ENCODE measurements at regions not wholly inside any gene's neighbourhood (a gene's known extent, or its start where the extent isn't known, plus 50 kb on each side); places are given as distances from the start of the nearest gene placed in this dataset.

DNA sequence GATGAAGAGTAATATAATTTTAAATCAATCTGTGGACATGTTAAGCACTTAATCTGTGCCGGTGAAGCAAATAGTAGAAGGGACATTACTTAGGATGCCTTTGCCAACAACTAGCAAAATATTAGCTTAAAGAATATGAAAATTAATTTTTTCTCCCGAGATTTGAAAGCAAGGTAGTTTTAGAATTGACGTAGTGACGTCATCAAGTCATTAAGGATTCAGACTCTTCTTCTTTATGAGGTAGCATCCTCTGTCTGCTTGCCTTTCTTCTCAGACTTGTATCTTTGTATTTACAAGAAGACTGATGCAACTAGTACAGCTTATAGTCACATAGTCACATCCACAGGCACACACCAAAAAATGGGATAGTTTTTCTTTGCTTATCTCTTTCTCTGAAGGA, 374.4 kb downstream of the MMUT start:
- TF ChIP-seq, protein P1, sequence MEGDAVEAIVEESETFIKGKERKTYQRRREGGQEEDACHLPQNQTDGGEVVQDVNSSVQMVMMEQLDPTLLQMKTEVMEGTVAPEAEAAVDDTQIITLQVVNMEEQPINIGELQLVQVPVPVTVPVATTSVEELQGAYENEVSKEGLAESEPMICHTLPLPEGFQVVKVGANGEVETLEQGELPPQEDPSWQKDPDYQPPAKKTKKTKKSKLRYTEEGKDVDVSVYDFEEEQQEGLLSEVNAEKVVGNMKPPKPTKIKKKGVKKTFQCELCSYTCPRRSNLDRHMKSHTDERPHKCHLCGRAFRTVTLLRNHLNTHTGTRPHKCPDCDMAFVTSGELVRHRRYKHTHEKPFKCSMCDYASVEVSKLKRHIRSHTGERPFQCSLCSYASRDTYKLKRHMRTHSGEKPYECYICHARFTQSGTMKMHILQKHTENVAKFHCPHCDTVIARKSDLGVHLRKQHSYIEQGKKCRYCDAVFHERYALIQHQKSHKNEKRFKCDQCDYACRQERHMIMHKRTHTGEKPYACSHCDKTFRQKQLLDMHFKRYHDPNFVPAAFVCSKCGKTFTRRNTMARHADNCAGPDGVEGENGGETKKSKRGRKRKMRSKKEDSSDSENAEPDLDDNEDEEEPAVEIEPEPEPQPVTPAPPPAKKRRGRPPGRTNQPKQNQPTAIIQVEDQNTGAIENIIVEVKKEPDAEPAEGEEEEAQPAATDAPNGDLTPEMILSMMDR (IDR thresholded peaks at IDR 0.05), result no peak
- no peak for TF ChIP-seq POLR2A (IDR thresholded peaks at IDR 0.05)
